G401.6 (cell line): ENCODE measurements at regions not wholly inside any gene's neighbourhood (a gene's known extent, or its start where the extent isn't known, plus 50 kb on each side); places are given as distances from the start of the nearest gene placed in this dataset.

ENCODE experiments used
- FAIRE-seq: peaks from 2 replicates; lab custom pipeline; 2012; peaks lifted over from hg19 to GRCh38; lab: Jason Lieb, UNC

DNA sequence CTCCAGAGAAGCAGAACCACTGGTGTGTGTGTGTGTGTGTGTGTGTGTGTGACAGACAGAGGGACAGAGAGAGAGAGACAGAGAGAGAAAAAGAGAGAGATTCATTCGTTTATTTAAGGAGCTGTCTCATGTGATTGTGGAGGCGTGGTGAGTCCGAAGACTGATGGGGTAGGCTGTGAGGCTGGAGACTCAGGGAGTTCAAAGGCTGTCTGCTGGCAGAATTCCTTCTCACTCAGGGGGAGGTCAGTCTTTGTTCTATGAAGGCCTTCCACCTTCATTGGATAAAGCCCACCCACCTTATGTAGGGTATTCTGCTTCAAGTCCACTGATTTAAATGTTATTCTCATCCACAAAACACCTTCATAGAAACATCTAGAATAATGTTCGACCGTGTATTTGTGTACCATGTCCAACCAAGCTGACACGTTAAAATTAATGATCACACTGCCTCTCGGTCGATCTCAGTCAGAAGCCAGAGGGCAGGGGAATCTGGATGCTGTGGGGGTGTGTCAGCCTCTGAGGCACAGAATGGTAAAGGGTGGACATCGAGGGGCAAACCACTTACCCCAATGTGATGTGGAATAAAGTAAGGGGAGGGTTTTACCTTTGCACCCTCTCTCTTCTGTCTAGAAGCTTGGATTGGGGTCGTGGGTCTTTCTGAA lies 275.6 kb downstream of the SLC4A3 start:
- FAIRE-seq = no peak

- FAIRE-seq = no peak
Observed at GRCh38 chr2:219905640-219906039, 278.2 kb downstream of the SLC4A3 start.

GRCh38 chr2:219906114-219907010 lies 278.9 kb downstream of the SLC4A3 start:
- no peak for FAIRE-seq

GRCh38 chr2:219907011-219907365 lies 279.6 kb downstream of the SLC4A3 start:
- no peak for FAIRE-seq

DNA sequence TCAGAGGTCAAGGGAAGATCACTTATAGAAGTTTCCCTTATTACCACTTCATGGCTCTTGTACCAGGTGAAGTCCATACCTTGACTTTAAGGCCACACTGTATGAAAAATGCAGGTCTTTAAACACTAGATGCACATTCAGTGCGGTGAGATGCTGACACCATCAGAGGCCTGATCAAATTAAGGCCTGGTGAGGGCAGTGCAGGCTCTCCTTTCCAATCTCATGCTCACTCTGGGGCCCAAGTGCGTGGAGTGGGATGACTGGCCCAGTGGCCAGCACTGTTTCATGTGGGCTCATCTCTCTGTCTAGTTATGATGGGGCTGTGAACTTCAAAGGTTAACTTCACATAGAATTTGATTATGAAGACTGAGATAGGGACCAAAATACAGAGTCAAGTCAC lies 281.1 kb downstream of the SLC4A3 start:
- FAIRE-seq = no peak

DNA sequence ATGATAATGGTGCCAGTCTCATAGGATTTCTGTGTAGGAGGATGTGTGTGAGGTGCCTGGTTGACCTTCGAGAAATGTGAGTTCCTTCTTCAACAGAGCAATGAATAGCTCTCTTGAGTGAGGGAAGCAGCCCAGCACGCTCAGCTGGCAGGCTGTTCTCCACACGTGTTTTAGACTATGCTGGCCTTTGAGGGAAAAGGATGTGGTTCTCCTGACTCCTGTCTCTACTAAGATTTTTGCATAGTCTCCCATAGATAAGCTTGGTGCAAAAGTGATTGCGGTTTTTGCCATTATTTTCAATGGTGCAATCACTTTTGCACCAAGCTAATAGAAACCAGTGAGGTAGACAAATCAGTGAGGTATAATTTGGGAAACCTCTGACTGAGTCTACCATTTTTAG lies 284.1 kb downstream of the SLC4A3 start:
- no peak for FAIRE-seq

- no peak for FAIRE-seq
Observed at GRCh38 chr2:219912491-219912921, 285.1 kb downstream of the SLC4A3 start.

DNA sequence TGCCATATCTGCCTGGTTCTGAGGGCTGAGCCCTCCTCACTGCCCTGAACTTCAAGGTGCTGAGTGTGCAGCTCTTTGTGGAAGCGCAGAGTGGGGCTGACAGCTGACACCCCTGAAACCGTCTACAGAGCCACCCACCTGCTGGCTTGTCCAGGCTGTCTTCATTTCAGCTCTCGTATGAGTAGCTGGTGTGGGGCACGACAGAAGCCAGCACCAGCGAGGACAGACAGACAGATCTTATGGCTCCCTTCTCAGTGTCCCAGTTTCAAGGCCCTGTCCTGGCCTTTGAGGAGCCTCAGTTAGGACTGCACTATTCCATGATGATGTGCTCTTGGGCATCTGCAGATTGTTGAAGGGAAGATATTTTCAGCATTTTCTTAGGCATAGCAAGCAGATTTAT lies 287.1 kb downstream of the SLC4A3 start:
- no peak for FAIRE-seq

- FAIRE-seq = no peak
Observed at GRCh38 chr2:219916281-219916680, 288.9 kb downstream of the SLC4A3 start.

DNA sequence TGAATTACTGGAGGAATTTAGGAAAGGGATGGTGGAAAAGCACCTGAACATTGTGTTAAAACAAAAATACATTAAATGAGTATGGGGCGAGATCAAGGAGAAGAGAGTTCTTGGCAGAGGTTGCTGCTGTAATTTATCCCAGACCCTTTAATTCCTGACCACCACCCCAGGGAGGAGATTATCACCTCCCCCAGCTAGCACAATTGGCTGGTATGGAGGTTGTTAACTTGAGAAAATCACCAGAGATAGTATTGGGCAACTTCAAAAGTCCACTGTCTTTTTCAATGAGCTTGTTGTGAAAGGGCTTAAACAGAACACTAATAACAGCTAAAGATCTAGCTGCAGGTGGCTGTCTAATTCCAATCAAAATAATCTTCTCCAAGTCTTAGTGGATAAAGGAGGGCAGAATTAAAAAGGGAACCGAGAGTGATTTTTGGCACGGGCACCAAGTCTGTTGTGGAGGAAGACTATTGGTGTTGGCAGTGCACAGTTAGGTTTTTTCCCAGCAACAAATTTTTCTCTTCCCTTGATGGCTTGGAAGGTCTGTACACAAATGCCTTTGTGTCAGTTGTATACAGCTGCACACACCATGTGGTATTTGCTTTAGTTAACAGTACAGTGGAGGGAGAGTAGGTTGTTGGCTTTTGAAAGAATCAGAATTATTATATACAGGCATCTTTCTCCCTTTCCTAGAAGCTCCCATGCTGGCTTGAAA lies 289.5 kb downstream of the SLC4A3 start:
- FAIRE-seq = no peak

GRCh38 chr2:219918254-219918653 lies 290.8 kb downstream of the SLC4A3 start:
- FAIRE-seq = no peak

DNA sequence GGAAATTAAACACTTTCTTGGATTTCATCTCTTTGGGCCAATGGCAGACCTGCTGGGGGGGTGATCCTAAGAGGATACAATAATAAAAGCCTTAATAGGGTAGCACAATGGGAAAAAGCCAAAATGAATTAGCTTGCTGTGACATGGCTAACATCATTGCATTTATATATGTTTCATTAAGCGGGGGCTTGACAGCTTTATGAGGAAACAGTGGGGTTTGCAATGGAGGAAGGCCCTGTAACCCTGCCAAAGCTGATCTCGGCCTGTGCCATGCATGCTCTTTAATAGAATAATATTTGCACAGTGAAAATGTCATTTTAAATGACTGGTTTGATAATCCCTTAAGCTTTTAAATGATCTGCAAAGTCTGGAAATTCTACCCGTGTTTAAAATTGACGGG lies 291.5 kb downstream of the SLC4A3 start:
- no peak for FAIRE-seq

GRCh38 chr2:219919506-219919905 lies 292.1 kb downstream of the SLC4A3 start:
- FAIRE-seq = no peak

DNA sequence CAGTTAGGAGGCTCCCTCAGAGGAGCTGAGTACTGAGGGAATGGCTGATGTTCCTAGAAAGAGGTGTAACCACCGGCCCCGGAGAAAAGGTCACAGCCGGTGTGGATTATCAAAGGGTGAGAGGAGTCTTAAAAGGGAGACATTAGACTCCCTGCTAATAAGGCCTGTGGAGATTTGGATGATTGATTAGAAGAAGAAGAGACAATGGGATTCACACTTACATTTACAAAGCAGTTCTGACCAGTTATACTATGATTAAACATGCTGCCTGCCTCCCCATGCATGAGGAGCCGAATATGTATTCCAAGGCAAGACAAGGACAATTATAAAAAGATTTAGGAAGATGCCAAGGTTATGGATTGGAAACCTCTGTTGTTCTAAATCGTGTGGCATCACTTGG lies 302.4 kb downstream of the SLC4A3 start:
- no peak for FAIRE-seq

- no peak for FAIRE-seq
Observed at GRCh38 chr2:219939647-219940046, 312.2 kb downstream of the SLC4A3 start.

DNA sequence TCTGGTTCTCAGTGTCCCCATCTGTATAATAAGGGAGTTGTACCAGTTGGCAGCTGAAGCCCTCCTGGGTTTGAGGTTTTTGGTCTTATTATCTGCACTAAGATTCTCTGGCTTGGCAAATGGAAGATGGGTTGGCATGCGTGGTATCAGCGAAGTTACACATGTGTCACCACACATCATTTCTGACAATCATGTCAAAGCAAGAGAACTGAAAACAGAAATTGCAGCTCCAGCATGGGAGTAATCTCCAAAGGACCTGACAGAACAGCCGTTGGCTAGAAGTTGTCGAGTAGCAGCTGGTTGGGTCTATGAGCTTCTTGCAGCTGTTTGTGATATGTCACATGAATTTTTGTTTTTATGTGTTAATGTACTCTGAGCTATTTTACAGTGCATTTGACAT lies 317.4 kb downstream of the SLC4A3 start:
- FAIRE-seq = no peak

DNA sequence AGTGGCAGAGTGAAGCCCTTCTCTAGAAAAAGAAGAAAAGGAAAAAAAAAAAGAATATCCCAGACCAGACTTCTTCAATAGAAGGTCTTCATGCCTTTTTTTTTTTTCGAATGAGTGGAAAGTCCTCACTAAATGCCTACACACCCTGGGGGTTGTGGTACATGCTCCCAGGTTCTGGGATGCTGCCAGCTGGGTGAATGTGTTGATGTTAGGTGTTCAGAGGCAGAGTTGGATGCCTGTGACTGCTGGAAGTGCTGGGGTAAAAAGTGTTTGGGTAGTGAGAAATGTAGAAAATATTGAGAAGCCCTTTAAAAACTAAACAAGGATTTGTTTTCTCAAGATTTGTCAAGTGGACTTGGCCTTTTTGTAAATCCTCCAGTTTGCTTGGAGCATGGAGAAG lies 318.6 kb downstream of the SLC4A3 start:
- no peak for FAIRE-seq

DNA sequence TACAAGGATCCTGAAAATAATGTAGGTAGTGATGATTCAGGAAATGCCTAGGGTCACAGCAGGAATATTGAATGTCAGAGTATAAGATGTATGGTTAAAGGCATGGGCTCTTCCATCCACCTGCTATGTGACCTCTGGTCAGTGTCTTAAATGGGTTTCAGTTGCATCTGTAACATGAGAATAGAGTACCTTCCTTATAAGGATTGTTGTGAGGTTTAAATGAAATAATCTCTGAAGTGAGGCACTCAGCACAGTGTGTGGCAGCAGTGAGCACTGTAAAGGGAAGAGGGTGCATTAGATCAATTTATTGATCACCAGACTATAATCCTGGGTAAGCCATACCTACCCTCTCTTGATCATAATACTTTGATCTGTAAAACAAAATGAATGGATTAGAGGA lies 319.1 kb downstream of the SLC4A3 start:
- FAIRE-seq = no peak

DNA sequence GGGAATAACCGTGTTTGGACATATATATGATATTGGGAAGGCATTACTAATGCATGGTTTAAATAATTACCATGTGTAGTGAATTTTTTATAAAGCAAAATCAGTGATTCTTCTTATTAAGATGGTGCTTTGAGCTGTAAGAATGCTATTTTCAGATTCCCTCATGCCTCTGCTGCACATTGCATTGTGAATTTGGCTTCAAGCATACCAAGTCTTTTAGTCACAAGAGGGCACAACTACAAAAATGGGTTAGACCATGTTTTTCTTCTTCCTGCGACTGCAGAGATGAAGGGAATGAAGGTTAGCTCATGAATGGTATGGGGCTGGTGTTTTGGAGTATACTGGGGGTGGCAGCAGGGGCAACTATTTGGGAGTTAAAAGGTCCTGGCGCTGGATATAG lies 320.1 kb downstream of the SLC4A3 start:
- no peak for FAIRE-seq

DNA sequence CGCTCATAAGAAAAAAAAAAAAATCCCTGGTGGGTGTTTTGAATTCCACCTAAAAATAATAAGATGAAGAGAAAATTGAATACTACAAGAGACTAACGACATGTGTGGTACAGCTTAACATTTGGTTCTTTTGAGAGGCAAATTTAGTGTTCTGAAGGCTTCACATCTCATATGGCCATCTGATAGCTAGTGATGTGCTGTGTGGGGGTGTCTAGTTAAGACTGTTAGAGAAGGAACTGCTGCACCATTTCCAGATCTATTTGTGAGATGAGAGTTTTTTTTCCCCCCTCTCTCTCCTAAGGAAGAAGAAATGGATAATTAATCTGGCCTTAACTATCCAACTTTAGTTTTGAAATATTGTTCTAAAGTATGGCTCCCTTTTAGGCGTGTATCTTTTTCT lies 321.6 kb downstream of the SLC4A3 start:
- no peak for FAIRE-seq

GRCh38 chr2:219951099-219951498 lies 323.7 kb downstream of the SLC4A3 start:
- no peak for FAIRE-seq

DNA sequence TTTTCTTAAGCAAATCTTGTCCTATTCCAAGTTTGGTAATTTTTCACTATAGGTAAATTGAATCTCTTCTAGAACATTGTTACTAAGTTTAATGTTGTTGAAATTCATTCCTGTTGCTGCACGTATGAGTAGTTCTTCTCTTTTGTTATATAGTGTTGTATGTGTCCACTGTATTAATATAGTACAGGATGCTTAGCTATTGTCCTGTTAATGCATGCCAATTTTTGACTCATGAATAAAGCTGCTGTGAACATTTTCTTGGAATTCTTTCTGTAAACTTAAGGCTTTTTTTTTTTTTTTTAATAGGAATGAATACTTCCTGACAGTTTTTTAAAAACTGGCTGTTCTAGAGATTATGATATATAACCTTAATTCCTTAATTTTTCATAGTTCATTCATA lies 326.9 kb downstream of the SLC4A3 start:
- FAIRE-seq = no peak

- no peak for FAIRE-seq
Observed at GRCh38 chr2:219957820-219958219, 330.4 kb downstream of the SLC4A3 start.
